Astrocyte of the spinal cord (primary cell): ENCODE measurements at regions not wholly inside any gene's neighbourhood (a gene's known extent, or its start where the extent isn't known, plus 50 kb on each side); places are given as distances from the start of the nearest gene placed in this dataset.

Source experiments
- DNase-seq: peaks from one replicate; pipeline ENCODE4 v3.0.0; 2011; ENCODE audit warnings: low read depth, low spot score
- H3K4me3 ChIP-seq: 2 replicates; pipeline ENCODE4 v1.5.1; 2011; ENCODE audit warnings: low read depth, mild to moderate bottlenecking, low read length, moderate library complexity
- CTCF ChIP-seq: IDR thresholded peaks from 2 replicates; pipeline ENCODE4 v1.5.1; 2012; ENCODE audit warnings: low read depth, mild to moderate bottlenecking, low read length, inconsistent platforms
- in situ Hi-C: cut with HindIII; loops from 2 replicates; pipeline ENCODE4 v1.10.0; 2017; ENCODE audit warnings: low sequenced_read_pairs

- no peak for DNase-seq
- no peak overlapping the region for H3K4me3 ChIP-seq
- in situ Hi-C loops = no loop called here
- TF ChIP-seq CTCF = no peak
These were observed 1777.1 kb downstream of the MAT2B start for GRCh38 chr5:165282491-165282890.

- no peak overlapping the region for H3K4me3 ChIP-seq
- no peak for TF ChIP-seq CTCF
- in situ Hi-C loops = no loop called here
- DNase-seq = no peak
These were observed 1781.3 kb downstream of the MAT2B start for GRCh38 chr5:165286692-165287091.

- no peak for DNase-seq
- H3K4me3 ChIP-seq = no peak overlapping the region
- TF ChIP-seq CTCF = no peak
- in situ Hi-C loops = no loop called here
These were observed 1785.1 kb downstream of the MAT2B start for GRCh38 chr5:165290535-165290934.

GRCh38 chr5:165296401-165297130, 1791.1 kb downstream of the MAT2B start:
- in situ Hi-C loops = no loop called here
- no peak for TF ChIP-seq CTCF
- DNase-seq = no peak
- H3K4me3 ChIP-seq = no peak overlapping the region

GRCh38 chr5:165304193-165304827, 1798.9 kb downstream of the MAT2B start:
- TF ChIP-seq CTCF = no peak
- in situ Hi-C loops = no loop called here
- H3K4me3 ChIP-seq = no peak overlapping the region
- no peak for DNase-seq

GRCh38 chr5:165305596-165305995, 1800.2 kb downstream of the MAT2B start:
- DNase-seq = no peak
- no peak for TF ChIP-seq CTCF
- in situ Hi-C loops = no loop called here
- no peak overlapping the region for H3K4me3 ChIP-seq
